G401.6 (cell line): ENCODE measurements at regions not wholly inside any gene's neighbourhood (a gene's known extent, or its start where the extent isn't known, plus 50 kb on each side); places are given as distances from the start of the nearest gene placed in this dataset.

Experiments
- FAIRE-seq: peaks from 2 replicates; lab custom pipeline; 2012; peaks lifted over from hg19 to GRCh38; lab: Jason Lieb, UNC

GRCh38 chr7:25754333-25754732 lies 397.7 kb upstream of the NFE2L3 start:
- no peak for FAIRE-seq

- FAIRE-seq = no peak
Observed at GRCh38 chr7:25754751-25755150, 397.2 kb upstream of the NFE2L3 start.

GRCh38 chr7:25756601-25757000 lies 395.4 kb upstream of the NFE2L3 start:
- no peak for FAIRE-seq

GRCh38 chr7:25758559-25758958 lies 393.4 kb upstream of the NFE2L3 start:
- FAIRE-seq = no peak

- FAIRE-seq = peak; percentile 99
Observed at GRCh38 chr7:25759286-25759685, 392.7 kb upstream of the NFE2L3 start.

GRCh38 chr7:25759748-25760147 lies 392.2 kb upstream of the NFE2L3 start:
- no peak for FAIRE-seq

GRCh38 chr7:25762511-25763462 lies 389.2 kb upstream of the NFE2L3 start:
- FAIRE-seq = peak; percentile 99

GRCh38 chr7:25763463-25763860 lies 388.5 kb upstream of the NFE2L3 start:
- FAIRE-seq = no peak

- no peak for FAIRE-seq
Observed at GRCh38 chr7:25765110-25765655, 386.8 kb upstream of the NFE2L3 start.

- FAIRE-seq = peak; percentile 100
Observed at GRCh38 chr7:25770235-25770634, 381.8 kb upstream of the NFE2L3 start.

- no peak for FAIRE-seq
Observed at GRCh38 chr7:25770670-25771069, 381.3 kb upstream of the NFE2L3 start.

GRCh38 chr7:25771491-25771890 lies 380.5 kb upstream of the NFE2L3 start:
- no peak for FAIRE-seq

- FAIRE-seq = no peak
Observed at GRCh38 chr7:25772802-25773201, 379.2 kb upstream of the NFE2L3 start.

- peak; percentile 78 for FAIRE-seq
Observed at GRCh38 chr7:25774675-25775074, 377.3 kb upstream of the NFE2L3 start.

GRCh38 chr7:25775570-25775969 lies 376.4 kb upstream of the NFE2L3 start:
- no peak for FAIRE-seq

- no peak for FAIRE-seq
Observed at GRCh38 chr7:25775999-25776743, 375.8 kb upstream of the NFE2L3 start.

- FAIRE-seq = no peak
Observed at GRCh38 chr7:25776744-25777123, 375.3 kb upstream of the NFE2L3 start.

- no peak for FAIRE-seq
Observed at GRCh38 chr7:25777969-25778708, 373.9 kb upstream of the NFE2L3 start.

GRCh38 chr7:25779002-25779546 lies 372.9 kb upstream of the NFE2L3 start:
- FAIRE-seq = no peak

GRCh38 chr7:25780904-25781303 lies 371.1 kb upstream of the NFE2L3 start:
- FAIRE-seq = no peak

GRCh38 chr7:25781704-25782103 lies 370.3 kb upstream of the NFE2L3 start:
- no peak for FAIRE-seq

GRCh38 chr7:25786936-25787335 lies 365.1 kb upstream of the NFE2L3 start:
- peak; percentile 68 for FAIRE-seq
